GM23248 (cell line): ENCODE measurements at regions not wholly inside any gene's neighbourhood (a gene's known extent, or its start where the extent isn't known, plus 50 kb on each side); places are given as distances from the start of the nearest gene placed in this dataset.

Experiments
- DNase-seq: peaks from one replicate; pipeline ENCODE4 v3.0.0-alpha.2; 2015
- H2AFZ ChIP-seq: fragments of 200-600 bp; sonication (generic); 2 replicates; pipeline ENCODE4 v1.6.1; 2016; ENCODE audit warnings: antibody characterized with exemption
- H3F3A ChIP-seq: fragments of 200-600 bp; sonication (generic); 2 replicates; pipeline ENCODE4 v1.6.1; 2016; ENCODE audit warnings: mild to moderate bottlenecking, antibody characterized with exemption, mixed run types; ENCODE audit not compliant: insufficient read depth
- H3K27ac ChIP-seq: fragments of 200-600 bp; sonication (generic); 2 replicates; pipeline ENCODE4 v1.5.1; 2016; ENCODE audit warnings: mild to moderate bottlenecking
- H3K27me3 ChIP-seq: fragments of 200-600 bp; sonication (generic); replicated peaks from 2 replicates; pipeline ENCODE4 v1.6.1; 2016; ENCODE audit warnings: mild to moderate bottlenecking; ENCODE audit not compliant: insufficient read depth
- H3K36me3 ChIP-seq: fragments of 200-600 bp; sonication (generic); 2 replicates; pipeline ENCODE4 v1.6.1; 2016; ENCODE audit warnings: low read depth, mild to moderate bottlenecking
- H3K4me1 ChIP-seq: fragments of 200-600 bp; sonication (generic); 2 replicates; pipeline ENCODE4 v1.6.1; 2016; ENCODE audit warnings: mild to moderate bottlenecking; ENCODE audit not compliant: insufficient read depth
- H3K4me2 ChIP-seq: fragments of 200-600 bp; sonication (generic); one replicate; pipeline ENCODE4 v1.6.1; 2016; ENCODE audit warnings: mild to moderate bottlenecking; ENCODE audit not compliant: unreplicated experiment
- H3K4me3 ChIP-seq: fragments of 200-600 bp; sonication (generic); 2 replicates; pipeline ENCODE4 v1.5.1; 2016; ENCODE audit warnings: mild to moderate bottlenecking
- H3K79me2 ChIP-seq: fragments of 200-600 bp; sonication (generic); 2 replicates; pipeline ENCODE4 v1.6.1; 2016; ENCODE audit warnings: mild to moderate bottlenecking; ENCODE audit not compliant: insufficient read depth
- H3K9ac ChIP-seq: fragments of 200-600 bp; sonication (generic); 2 replicates; pipeline ENCODE4 v1.6.1; 2016; ENCODE audit warnings: mild to moderate bottlenecking
- H3K9me2 ChIP-seq: fragments of 200-600 bp; sonication (generic); 2 replicates; pipeline ENCODE4 v1.6.1; 2016; ENCODE audit warnings: mixed run types, mild to moderate bottlenecking, moderate library complexity; ENCODE audit not compliant: insufficient read depth
- H3K9me3 ChIP-seq: fragments of 200-600 bp; sonication (generic); one replicate; pipeline ENCODE4 v1.6.1; 2017; ENCODE audit warnings: low read depth
- H4K20me1 ChIP-seq: fragments of 200-600 bp; sonication (generic); 2 replicates; pipeline ENCODE4 v1.6.0; 2016; ENCODE audit not compliant: insufficient read depth
- EZH2 ChIP-seq: fragments of 200-600 bp; sonication (generic); IDR thresholded peaks from 2 replicates; pipeline ENCODE4 v1.6.1; 2018; ENCODE audit warnings: antibody characterized with exemption, mild to moderate bottlenecking; ENCODE audit not compliant: insufficient read depth, poor library complexity, severe bottlenecking
- EZH2phosphoT487 ChIP-seq: fragments of 200-600 bp; sonication (generic); IDR thresholded peaks from 2 replicates; pipeline ENCODE4 v1.6.1; 2018; ENCODE audit warnings: antibody characterized with exemption, moderate library complexity, mild to moderate bottlenecking, low read depth; ENCODE audit not compliant: insufficient read depth
- WGBS, 2 experiments: methylation state at CpG; one replicate each; pipeline ENCODE4 v1.1.6; 2015 to 2017; ENCODE audit warnings: low lambda C conversion rate in 2 of 2, low coverage in 1 of 2; ENCODE audit errors: missing lambda C conversion rate in 2 of 2; 5-methylcytosine and 5-hydroxymethylcytosine counted together
- in situ Hi-C: fragments of 300-500 bp; cut with MboI; formaldehyde crosslinking; loops from 2 replicates; pipeline ENCODE4 v1.15.0; 2020

DNA sequence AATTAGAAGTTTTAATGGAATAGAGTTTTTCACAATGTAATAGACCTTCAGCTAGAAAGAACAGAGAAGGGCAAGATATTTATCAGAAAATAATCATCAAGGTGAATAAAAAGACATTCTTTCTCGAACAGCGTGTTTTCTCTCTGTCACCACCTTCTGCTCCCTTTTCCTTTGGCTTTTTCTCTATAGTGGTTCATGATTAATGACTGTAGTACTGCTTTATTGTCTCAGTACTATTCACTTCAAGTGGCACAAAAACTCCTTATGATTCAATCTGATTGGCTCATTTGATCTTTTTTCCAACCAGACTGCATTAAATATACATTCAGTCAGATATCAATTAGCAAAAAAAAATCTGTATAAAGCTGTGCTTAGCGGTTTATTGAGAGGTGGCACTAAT is 516.0 kb downstream of the OTOL1 start:
- no peaks in the 10 kb centered on the region for H3K27me3 ChIP-seq
- peaks cover 7% of the 10 kb centered on the region; the same call in 1 of the 2 replicates for H3K4me1 ChIP-seq
- no peak overlapping the region for H3K27ac ChIP-seq
- H4K20me1 ChIP-seq: no peaks in the 10 kb centered on the region
- H3K4me3 ChIP-seq: no peak overlapping the region
- WGBS, 2 experiments: 62 to 70% methylated on average over 3 of the region's 3 CpGs
- no peak overlapping the region for H2AFZ ChIP-seq
- peaks cover 10% of the 10 kb centered on the region; the same call in 1 of the 2 replicates for H3F3A ChIP-seq
- no peaks in the 10 kb centered on the region for H3K79me2 ChIP-seq
- DNase-seq: no peak
- no peaks in the 10 kb centered on the region for H3K36me3 ChIP-seq
- no peak for TF ChIP-seq EZH2phosphoT487
- no peak for TF ChIP-seq EZH2
- no peaks in the 10 kb centered on the region for H3K9me2 ChIP-seq
- no peaks in the 10 kb centered on the region for H3K9me3 ChIP-seq
- in situ Hi-C loops: no loop called here
- H3K9ac ChIP-seq: no peak overlapping the region
- H3K4me2 ChIP-seq: no peak overlapping the region

- Histone ChIP-seq H3K4me3 (no peak overlapping the region), H3K9ac (no peak overlapping the region), H3K27ac (no peak overlapping the region), H3K9me2 (no peaks in the 10 kb centered on the region), H3F3A (no peaks in the 10 kb centered on the region), H3K27me3 (no peaks in the 10 kb centered on the region), H2AFZ (no peak overlapping the region), H3K36me3 (no peaks in the 10 kb centered on the region), H3K79me2 (no peaks in the 10 kb centered on the region), H3K9me3 (no peaks in the 10 kb centered on the region), H4K20me1 (no peaks in the 10 kb centered on the region), H3K4me1 (no peaks in the 10 kb centered on the region), H3K4me2 (no peak overlapping the region)
- WGBS, 2 experiments: 97 to 98% methylated on average over 5 of the region's 5 CpGs
- in situ Hi-C loops: no loop called here
- no peak for TF ChIP-seq EZH2phosphoT487
- TF ChIP-seq EZH2: no peak
- no peak for DNase-seq
Measured at GRCh38 chr3:162014284-162014683, 517.7 kb downstream of the OTOL1 start.

- Histone ChIP-seq H3K27ac (no peak overlapping the region), H4K20me1 (no peaks in the 10 kb centered on the region), H3K27me3 (no peaks in the 10 kb centered on the region), H3K36me3 (no peaks in the 10 kb centered on the region), H3K4me2 (no peak overlapping the region), H3K9ac (no peak overlapping the region), H3F3A (no peaks in the 10 kb centered on the region), H3K9me2 (no peaks in the 10 kb centered on the region), H3K4me3 (no peak overlapping the region), H3K9me3 (no peaks in the 10 kb centered on the region), H2AFZ (no peak overlapping the region), H3K4me1 (no peaks in the 10 kb centered on the region), H3K79me2 (no peaks in the 10 kb centered on the region)
- TF ChIP-seq EZH2 (no peak), EZH2phosphoT487 (no peak)
- no peak for DNase-seq
- in situ Hi-C loops: no loop called here
Measured at GRCh38 chr3:162015856-162016255, 519.2 kb downstream of the OTOL1 start.

DNA sequence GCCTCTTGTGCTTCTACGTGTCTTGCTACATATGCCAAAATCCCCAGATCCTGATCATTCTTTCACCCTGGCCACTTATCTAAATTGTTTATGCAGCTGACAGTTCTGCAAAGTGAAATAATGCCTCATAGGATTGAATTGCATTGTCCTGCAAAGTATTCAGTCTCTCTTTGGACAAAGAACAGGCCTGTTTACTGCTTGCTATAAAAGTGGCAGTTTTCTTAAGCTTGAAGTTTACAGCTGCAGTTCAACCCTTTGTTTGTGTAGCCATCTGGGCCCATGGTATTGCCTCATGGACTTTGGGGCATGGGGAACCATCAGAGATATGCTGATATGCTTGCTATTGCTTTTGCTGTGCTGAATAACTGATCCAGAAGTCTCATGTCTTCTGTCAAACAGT is 523.2 kb downstream of the OTOL1 start:
- no peak overlapping the region for H3K27ac ChIP-seq
- H3K9me3 ChIP-seq: no peaks in the 10 kb centered on the region
- H3K4me1 ChIP-seq: no peaks in the 10 kb centered on the region
- no peaks in the 10 kb centered on the region for H3K9me2 ChIP-seq
- in situ Hi-C loops: no loop called here
- 63 to 91% methylated on average over 1 of the region's 1 CpG for WGBS, 2 experiments
- no peaks in the 10 kb centered on the region for H3F3A ChIP-seq
- H2AFZ ChIP-seq: no peak overlapping the region
- TF ChIP-seq EZH2 (no peak), EZH2phosphoT487 (no peak)
- no peaks in the 10 kb centered on the region for H3K27me3 ChIP-seq
- H3K4me3 ChIP-seq: no peak overlapping the region
- H4K20me1 ChIP-seq: no peaks in the 10 kb centered on the region
- no peak overlapping the region for H3K4me2 ChIP-seq
- no peaks in the 10 kb centered on the region for H3K36me3 ChIP-seq
- no peaks in the 10 kb centered on the region for H3K79me2 ChIP-seq
- no peak for DNase-seq
- no peak overlapping the region for H3K9ac ChIP-seq

DNA sequence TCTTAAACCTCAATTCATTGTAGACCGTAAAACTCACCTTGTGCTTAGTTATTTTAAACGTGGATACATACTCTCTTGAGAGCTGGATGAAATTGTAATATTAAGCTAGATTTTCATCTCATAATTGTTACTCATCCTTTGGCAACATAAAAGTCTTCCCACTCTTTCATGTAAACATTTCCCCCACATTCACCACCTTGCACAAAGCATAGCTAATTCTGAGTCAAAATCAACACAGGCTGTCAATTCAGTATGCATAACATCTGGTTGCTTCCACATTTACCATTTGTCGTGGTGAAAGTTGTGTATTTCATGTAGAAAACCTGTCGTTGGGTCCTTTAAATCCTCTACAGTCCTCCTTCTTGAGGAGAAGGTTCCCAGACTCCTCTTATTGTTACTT is 524.6 kb downstream of the OTOL1 start:
- H3K27ac ChIP-seq: no peak overlapping the region
- H3K79me2 ChIP-seq: no peaks in the 10 kb centered on the region
- no peaks in the 10 kb centered on the region for H3K27me3 ChIP-seq
- no peaks in the 10 kb centered on the region for H3K9me3 ChIP-seq
- H3K4me3 ChIP-seq: no peak overlapping the region
- 0 out of 2 replicates have a peak overlapping the region, but pooled peaks have one; percentile 7 for H2AFZ ChIP-seq
- H3K4me2 ChIP-seq: no peak overlapping the region
- 50 to 51% methylated on average over 4 of the region's 4 CpGs for WGBS, 2 experiments
- H3K9ac ChIP-seq: no peak overlapping the region
- TF ChIP-seq EZH2 (no peak), EZH2phosphoT487 (no peak)
- H3K36me3 ChIP-seq: no peaks in the 10 kb centered on the region
- in situ Hi-C loops: no loop called here
- no peak for DNase-seq
- no peaks in the 10 kb centered on the region for H4K20me1 ChIP-seq
- no peaks in the 10 kb centered on the region for H3K4me1 ChIP-seq
- no peaks in the 10 kb centered on the region for H3K9me2 ChIP-seq
- H3F3A ChIP-seq: no peaks in the 10 kb centered on the region
